ENCODE measurements at regions not wholly inside any gene's neighbourhood (a gene's known extent, or its start where the extent isn't known, plus 50 kb on each side); places are given as distances from the start of the nearest gene placed in this dataset.
"Not testable (repeated sequence)": the region's sequence is repeated elsewhere in the genome, so short reads cannot be mapped to it uniquely, and the experiment has no call there.

- DNase-seq = no peak
These were observed 62.6 kb downstream of the ZIC1 start for GRCh38 chr3:147471741-147472140.

- peak; percentile 55 for DNase-seq
These were observed 63.7 kb downstream of the ZIC1 start for GRCh38 chr3:147472846-147473245.

- no peak for DNase-seq
These were observed 74.0 kb downstream of the ZIC1 start for GRCh38 chr3:147483145-147483544.

- DNase-seq = no peak
These were observed 74.4 kb downstream of the ZIC1 start for GRCh38 chr3:147483578-147483977.

GRCh38 chr3:147493065-147493464, 83.9 kb downstream of the ZIC1 start:
- no peak for DNase-seq

GRCh38 chr3:147493666-147494065, 84.5 kb downstream of the ZIC1 start:
- DNase-seq = no peak

GRCh38 chr3:147497286-147497685, 88.1 kb downstream of the ZIC1 start:
- no peak for DNase-seq

- DNase-seq = no peak
These were observed 98.6 kb downstream of the ZIC1 start for GRCh38 chr3:147507638-147508286.

- DNase-seq = no peak
These were observed 100.3 kb downstream of the ZIC1 start for GRCh38 chr3:147509448-147509847.

- no peak for DNase-seq
These were observed 104.6 kb downstream of the ZIC1 start for GRCh38 chr3:147513785-147514184.

GRCh38 chr3:147514366-147515160, 105.4 kb downstream of the ZIC1 start:
- DNase-seq = peak; percentile 11

GRCh38 chr3:147518465-147518864, 109.3 kb downstream of the ZIC1 start:
- no peak for DNase-seq

- DNase-seq = peak; percentile 62
These were observed 112.5 kb downstream of the ZIC1 start for GRCh38 chr3:147521646-147522045.

- not testable (repeated sequence) for DNase-seq
These were observed 113.6 kb downstream of the ZIC1 start for GRCh38 chr3:147522780-147523179.

GRCh38 chr3:147529551-147529950, 120.4 kb downstream of the ZIC1 start:
- DNase-seq = no peak

- DNase-seq = no peak
These were observed 128.9 kb downstream of the ZIC1 start for GRCh38 chr3:147538034-147538433.

GRCh38 chr3:147540921-147541320, 131.8 kb downstream of the ZIC1 start:
- DNase-seq = no peak

- no peak for DNase-seq
These were observed 135.1 kb downstream of the ZIC1 start for GRCh38 chr3:147544290-147544689.

- DNase-seq = no peak
These were observed 142.3 kb downstream of the ZIC1 start for GRCh38 chr3:147551491-147551890.

GRCh38 chr3:147554332-147554731, 145.2 kb downstream of the ZIC1 start:
- peak; percentile 19 for DNase-seq

- no peak for DNase-seq
These were observed 163.8 kb downstream of the ZIC1 start for GRCh38 chr3:147572970-147573340.

GRCh38 chr3:147574621-147575020, 165.5 kb downstream of the ZIC1 start:
- DNase-seq = peak; percentile 21

GRCh38 chr3:147575391-147575790, 166.2 kb downstream of the ZIC1 start:
- DNase-seq = no peak

GRCh38 chr3:147582642-147583041, 173.5 kb downstream of the ZIC1 start:
- no peak for DNase-seq
